HCT116 (cell line): ENCODE measurements at regions not wholly inside any gene's neighbourhood (a gene's known extent, or its start where the extent isn't known, plus 50 kb on each side); places are given as distances from the start of the nearest gene placed in this dataset.

Source experiments
- ATAC-seq: fragments of 200-7000 bp; cut with Tn5 transposase; 2 replicates; pipeline ENCODE4 v1.9.1; 2020; ENCODE audit warnings: mild to moderate bottlenecking, moderate library complexity
- BruUV-seq: library from RNA; stranded (reverse); fragments of 400-500 nt; replicated peaks from 2 replicates; lab custom pipeline; 2021; lab: Mats Ljungman, UMichigan
- CTCF ChIA-PET: fragments of 300-600 bp; sonication (Branson Sonifier 250); formaldehyde crosslinking; loops from one replicate; lab custom pipeline; 2021; ENCODE audit warnings: antibody characterized with exemption; lab: Charles Lee
- POLR2A ChIA-PET: fragments of 300-600, 350-600 bp; sonication (Branson Sonifier 250); formaldehyde crosslinking; loops from one replicate; lab custom pipeline; 2021; ENCODE audit warnings: antibody characterized with exemption; lab: Charles Lee
- RAD21 ChIA-PET, 2 experiments: fragments of 300-600 bp; sonication (Branson Sonifier 250); formaldehyde crosslinking; loops; one replicate each; lab custom pipeline; 2023; ENCODE audit warnings: low total read pairs in 2 of 2; ENCODE audit not compliant: uncharacterized antibody in 2 of 2, unreplicated experiment in 2 of 2, low non-redundant PET in 1 of 2; lab: Charles Lee
- DNase-seq: peaks from one replicate; pipeline ENCODE4 v3.0.0-alpha.2; 2010; ENCODE audit warnings: low read depth, low spot score
- H2AFZ ChIP-seq: fragments of 200-600 bp; shearing (Covaris generic), sonication (generic); 2 replicates; pipeline ENCODE4 v1.6.1; 2017; ENCODE audit warnings: low read depth, mixed run types, mixed read lengths, antibody characterized with exemption, low read length; ENCODE audit not compliant: poor library complexity, severe bottlenecking
- H3K27ac ChIP-seq: 2 replicates; pipeline ENCODE4 v1.5.1; 2012; ENCODE audit warnings: low read depth, low read length
- H3K27me3 ChIP-seq: fragments of 200-600 bp; sonication (generic); 2 replicates; pipeline ENCODE4 v1.6.1; 2016; ENCODE audit warnings: mixed run types, low read length, mixed read lengths; ENCODE audit not compliant: insufficient read depth
- H3K36me3 ChIP-seq, 2 experiments: fragments of 200-500 bp in 1 of 2; fragments of 200-600 bp in 1 of 2; sonication (Bioruptor generic) in 1 of 2; sonication (generic) in 1 of 2; 2 replicates each; pipeline versions ENCODE4 v1.5.1 to v1.6.1; 2014 to 2016; ENCODE audit warnings: low read length in 2 of 2, inconsistent platforms in 1 of 2, mixed read lengths in 1 of 2, mixed run types in 1 of 2; ENCODE audit not compliant: insufficient read depth in 2 of 2, control insufficient read depth in 1 of 2
- H3K4me1 ChIP-seq, 2 experiments: fragments of 200-600 bp in 1 of 2; sonication (generic) in 1 of 2; 2 replicates each; pipeline versions ENCODE4 v1.5.1 to v1.6.1; 2012 to 2017; ENCODE audit warnings: low read length in 2 of 2, inconsistent platforms in 1 of 2, mild to moderate bottlenecking in 1 of 2, mixed read lengths in 1 of 2, mixed run types in 1 of 2, moderate library complexity in 1 of 2; ENCODE audit not compliant: insufficient read depth in 2 of 2, control insufficient read depth in 1 of 2
- H3K4me2 ChIP-seq: fragments of 200-600 bp; sonication (generic); 2 replicates; pipeline ENCODE4 v1.6.1; 2017; ENCODE audit warnings: mixed run types, low read length, mixed read lengths
- H3K4me3 ChIP-seq, 2 experiments: fragments of 200-600 bp in 1 of 2; sonication (generic) in 1 of 2; replicated peaks in 1 of 2; 2 replicates each; pipeline ENCODE4 v1.5.1; 2011 to 2016; ENCODE audit warnings: low read length in 2 of 2, control low read depth in 1 of 2, low read depth in 1 of 2, mild to moderate bottlenecking in 1 of 2, mixed read lengths in 1 of 2, mixed run types in 1 of 2
- H3K79me2 ChIP-seq: fragments of 200-600 bp; sonication (generic); 2 replicates; pipeline ENCODE4 v1.6.1; 2017; ENCODE audit warnings: mild to moderate bottlenecking, mixed run types, low read length, moderate library complexity, mixed read lengths; ENCODE audit not compliant: insufficient read depth
- H3K9ac ChIP-seq: fragments of 200-600 bp; sonication (generic); 2 replicates; pipeline ENCODE4 v1.6.1; 2016; ENCODE audit warnings: low read length, mixed read lengths
- H3K9me2 ChIP-seq: fragments of 200-600 bp; sonication (generic), shearing (Covaris generic); 2 replicates; pipeline ENCODE4 v1.6.1; 2017; ENCODE audit warnings: mixed run types, mild to moderate bottlenecking, moderate library complexity; ENCODE audit not compliant: insufficient read depth
- H3K9me3 ChIP-seq, 2 experiments: fragments of 200-500 bp in 1 of 2; fragments of 200-600 bp in 1 of 2; sonication (Bioruptor generic) in 1 of 2; sonication (generic) in 1 of 2; 2 replicates each; pipeline ENCODE4 v1.6.1; 2014 to 2017; ENCODE audit warnings: low read length in 2 of 2, mixed read lengths in 2 of 2, inconsistent platforms in 1 of 2, low read depth in 1 of 2, mild to moderate bottlenecking in 1 of 2, mixed run types in 1 of 2, moderate library complexity in 1 of 2; ENCODE audit not compliant: control insufficient read depth in 1 of 2, insufficient read depth in 1 of 2
- H4K20me1 ChIP-seq: fragments of 200-600 bp; sonication (generic), shearing (Covaris generic); 2 replicates; pipeline ENCODE4 v1.6.1; 2017; ENCODE audit warnings: mixed run types, mild to moderate bottlenecking, moderate library complexity; ENCODE audit not compliant: insufficient read depth
- RAD21 ChIP-seq: IDR thresholded peaks from 2 replicates; pipeline ENCODE4 v1.6.1; 2012; ENCODE audit warnings: low read depth, mild to moderate bottlenecking
- SP1 ChIP-seq: IDR thresholded peaks from 2 replicates; pipeline ENCODE4 v1.6.1; 2012; ENCODE audit warnings: low read depth
- SRF ChIP-seq: IDR thresholded peaks from 2 replicates; pipeline ENCODE4 v1.6.1; 2012; ENCODE audit warnings: low read depth
- TCF7L2 ChIP-seq: IDR thresholded peaks from 2 replicates; pipeline ENCODE4 v1.7.0; 2011; ENCODE audit warnings: borderline replicate concordance, inconsistent platforms; ENCODE audit not compliant: insufficient read depth, insufficient read length; ENCODE audit errors: extremely low read depth
- ZFX ChIP-seq: fragments of 450-650 bp; IDR thresholded peaks from 2 replicates; pipeline ENCODE4 v1.6.1; 2017
- intact Hi-C: fragments of 100-400 bp; cut with micrococcal nuclease; formaldehyde crosslinking; loops from 2 replicates; pipeline ENCODE4 v1.10.0; 2022
- TF ChIP-seq, protein P1 (sequence below): IDR thresholded peaks from 2 replicates; pipeline ENCODE4 v1.6.1; 2011; ENCODE audit warnings: mild to moderate bottlenecking, low read length, moderate library complexity; ENCODE audit not compliant: insufficient replicate concordance; ENCODE audit errors: extremely low read depth
- TF ChIP-seq, protein P2 (sequence below): IDR thresholded peaks from 2 replicates; pipeline ENCODE4 v1.6.1; 2012
- TF ChIP-seq, protein P3 (sequence below): IDR thresholded peaks from 2 replicates; pipeline ENCODE4 v1.6.1; 2012

DNA sequence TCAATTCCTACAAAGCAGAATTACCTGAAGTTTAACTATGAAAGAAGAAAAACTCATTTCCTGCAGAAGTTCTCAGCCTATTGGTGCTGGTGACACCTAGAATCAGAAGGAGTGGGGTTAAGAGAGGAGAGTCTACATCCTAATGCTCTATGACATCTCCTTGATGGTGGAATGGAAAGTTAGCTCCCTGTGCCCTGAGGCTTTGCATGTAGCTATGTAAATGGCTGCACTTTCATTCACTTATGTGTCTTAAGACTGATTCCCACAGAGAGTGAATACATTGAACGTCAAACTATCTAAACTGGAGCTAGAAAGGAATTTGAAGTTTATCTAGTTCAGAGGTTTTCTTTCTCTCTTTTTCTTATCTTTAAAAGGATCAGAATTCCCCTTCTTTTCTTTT lies 52.1 kb upstream of the ADRB2 start:
- ATAC-seq, result no peak

DNA sequence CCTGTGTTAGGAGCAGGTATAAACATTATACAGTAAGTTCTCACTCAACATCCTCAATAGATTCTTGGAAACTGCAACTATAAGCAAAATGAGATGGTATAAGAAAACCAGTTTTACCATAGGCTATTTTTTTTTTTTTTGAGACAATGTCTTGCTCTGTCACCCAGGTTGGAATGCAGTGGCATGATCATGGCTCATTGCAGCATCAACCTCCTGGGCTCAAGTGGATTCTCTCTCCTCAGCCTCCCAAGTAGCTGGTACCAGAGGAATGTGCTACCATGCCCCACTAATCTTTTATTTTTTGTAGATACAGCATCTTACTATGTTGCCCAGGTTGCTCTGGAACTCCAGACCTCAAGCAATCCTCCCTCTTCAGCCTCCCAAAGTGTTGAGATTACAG lies 50.1 kb upstream of the ADRB2 start:
- ChIA-PET POLR2A (no interaction called here), CTCF (interaction anchor here (1.0 to 1.1 kb wide), 2 partner anchors 11 to 259 kb away, joined by 3 to 4 read pairs; no protein-coding TSS in a partner anchor), RAD21 (no interaction called here)
- H3K27ac ChIP-seq, result no peak overlapping the region
- H3K9ac ChIP-seq, result no peak overlapping the region
- ATAC-seq (no peak), DNase-seq (no peak)
- peak overlapping the region; percentile 52; the same call in 1 of the 2 replicates for H3K4me2 ChIP-seq
- intact Hi-C loops, result no loop called here
- H3K9me3 ChIP-seq, result no peaks in the 10 kb centered on the region
- peak overlapping the region; percentile 64 for H2AFZ ChIP-seq
- H3K79me2 ChIP-seq, result no peaks in the 10 kb centered on the region
- no peaks in the 10 kb centered on the region for H3K36me3 ChIP-seq
- no peak overlapping the region for H3K4me3 ChIP-seq
- H3K9me2 ChIP-seq, result no peaks in the 10 kb centered on the region
- H3K27me3 ChIP-seq, result no peaks in the 10 kb centered on the region
- no peaks in the 10 kb centered on the region for H4K20me1 ChIP-seq
- TF ChIP-seq, protein P1, sequence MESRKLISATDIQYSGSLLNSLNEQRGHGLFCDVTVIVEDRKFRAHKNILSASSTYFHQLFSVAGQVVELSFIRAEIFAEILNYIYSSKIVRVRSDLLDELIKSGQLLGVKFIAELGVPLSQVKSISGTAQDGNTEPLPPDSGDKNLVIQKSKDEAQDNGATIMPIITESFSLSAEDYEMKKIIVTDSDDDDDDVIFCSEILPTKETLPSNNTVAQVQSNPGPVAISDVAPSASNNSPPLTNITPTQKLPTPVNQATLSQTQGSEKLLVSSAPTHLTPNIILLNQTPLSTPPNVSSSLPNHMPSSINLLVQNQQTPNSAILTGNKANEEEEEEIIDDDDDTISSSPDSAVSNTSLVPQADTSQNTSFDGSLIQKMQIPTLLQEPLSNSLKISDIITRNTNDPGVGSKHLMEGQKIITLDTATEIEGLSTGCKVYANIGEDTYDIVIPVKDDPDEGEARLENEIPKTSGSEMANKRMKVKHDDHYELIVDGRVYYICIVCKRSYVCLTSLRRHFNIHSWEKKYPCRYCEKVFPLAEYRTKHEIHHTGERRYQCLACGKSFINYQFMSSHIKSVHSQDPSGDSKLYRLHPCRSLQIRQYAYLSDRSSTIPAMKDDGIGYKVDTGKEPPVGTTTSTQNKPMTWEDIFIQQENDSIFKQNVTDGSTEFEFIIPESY, result no peak
- TF ChIP-seq SRF (no peak), RAD21 (no peak), TCF7L2 (no peak), ZFX (no peak)
- TF ChIP-seq, protein P2, sequence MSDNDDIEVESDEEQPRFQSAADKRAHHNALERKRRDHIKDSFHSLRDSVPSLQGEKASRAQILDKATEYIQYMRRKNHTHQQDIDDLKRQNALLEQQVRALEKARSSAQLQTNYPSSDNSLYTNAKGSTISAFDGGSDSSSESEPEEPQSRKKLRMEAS, result no peak
- TF ChIP-seq, protein P3, sequence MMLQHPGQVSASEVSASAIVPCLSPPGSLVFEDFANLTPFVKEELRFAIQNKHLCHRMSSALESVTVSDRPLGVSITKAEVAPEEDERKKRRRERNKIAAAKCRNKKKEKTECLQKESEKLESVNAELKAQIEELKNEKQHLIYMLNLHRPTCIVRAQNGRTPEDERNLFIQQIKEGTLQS, result no peak
- BruUV-seq, result no TSS peak
- peaks cover 5 to 21% of the 10 kb centered on the region in 2 experiments; a peak in 2 of 4 replicates for H3K4me1 ChIP-seq

More for the DNA sequence above, 52.1 kb upstream of the ADRB2 start:
- POLR2A ChIA-PET, result no interaction called here
- no peak overlapping the region for H3K4me3 ChIP-seq
- CTCF ChIA-PET, result no interaction called here
- H3K9me2 ChIP-seq, result no peaks in the 10 kb centered on the region
- no peak overlapping the region for H3K9ac ChIP-seq
- intact Hi-C loops, result no loop called here
- BruUV-seq, result no TSS peak
- H3K4me1 ChIP-seq, result peaks cover 5 to 21% of the 10 kb centered on the region in 2 experiments; a peak in 2 of 4 replicates
- H4K20me1 ChIP-seq, result no peaks in the 10 kb centered on the region
- no peaks in the 10 kb centered on the region for H3K79me2 ChIP-seq
- TF ChIP-seq, protein P2, result no peak
- TF ChIP-seq SP1 (no peak), SRF (no peak)
- TF ChIP-seq, all 23 proteins: peak for 0
- RAD21 ChIA-PET, result no interaction called here
- no peaks in the 10 kb centered on the region for H3K27me3 ChIP-seq
- H2AFZ ChIP-seq, result no peak overlapping the region
- H3K27ac ChIP-seq, result no peak overlapping the region
- no peak for DNase-seq
- H3K36me3 ChIP-seq, result no peaks in the 10 kb centered on the region
- H3K9me3 ChIP-seq, result no peaks in the 10 kb centered on the region
- no peak overlapping the region for H3K4me2 ChIP-seq
